ENCODE measurements at regions not wholly inside any gene's neighbourhood (a gene's known extent, or its start where the extent isn't known, plus 50 kb on each side); places are given as distances from the start of the nearest gene placed in this dataset.
A peak's percentile ranks its signal among the peaks of the same experiment; 100 is the strongest.

DNA sequence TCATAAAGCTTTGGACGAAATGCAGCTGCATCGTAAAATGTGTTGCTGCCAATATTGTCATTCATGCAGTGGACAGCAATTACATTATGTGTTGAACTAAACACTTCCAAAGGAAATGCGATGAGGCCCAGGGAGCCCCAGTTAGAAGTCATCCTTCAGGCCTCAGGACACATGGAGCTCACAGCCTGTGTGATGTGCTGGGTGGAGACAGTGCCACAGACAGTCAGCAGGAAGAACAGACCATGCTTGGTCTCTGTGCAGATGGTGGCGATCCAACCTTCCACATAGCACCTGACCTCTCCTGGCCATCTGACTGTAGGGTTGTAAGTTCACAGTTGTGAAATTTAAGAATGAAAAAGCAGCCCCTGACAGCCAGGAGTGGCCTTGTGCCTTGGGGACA is 118.3 kb upstream of the ALKAL2 start:
- TF ChIP-seq, protein P1, sequence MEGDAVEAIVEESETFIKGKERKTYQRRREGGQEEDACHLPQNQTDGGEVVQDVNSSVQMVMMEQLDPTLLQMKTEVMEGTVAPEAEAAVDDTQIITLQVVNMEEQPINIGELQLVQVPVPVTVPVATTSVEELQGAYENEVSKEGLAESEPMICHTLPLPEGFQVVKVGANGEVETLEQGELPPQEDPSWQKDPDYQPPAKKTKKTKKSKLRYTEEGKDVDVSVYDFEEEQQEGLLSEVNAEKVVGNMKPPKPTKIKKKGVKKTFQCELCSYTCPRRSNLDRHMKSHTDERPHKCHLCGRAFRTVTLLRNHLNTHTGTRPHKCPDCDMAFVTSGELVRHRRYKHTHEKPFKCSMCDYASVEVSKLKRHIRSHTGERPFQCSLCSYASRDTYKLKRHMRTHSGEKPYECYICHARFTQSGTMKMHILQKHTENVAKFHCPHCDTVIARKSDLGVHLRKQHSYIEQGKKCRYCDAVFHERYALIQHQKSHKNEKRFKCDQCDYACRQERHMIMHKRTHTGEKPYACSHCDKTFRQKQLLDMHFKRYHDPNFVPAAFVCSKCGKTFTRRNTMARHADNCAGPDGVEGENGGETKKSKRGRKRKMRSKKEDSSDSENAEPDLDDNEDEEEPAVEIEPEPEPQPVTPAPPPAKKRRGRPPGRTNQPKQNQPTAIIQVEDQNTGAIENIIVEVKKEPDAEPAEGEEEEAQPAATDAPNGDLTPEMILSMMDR (IDR thresholded peaks at IDR 0.05), result no peak
- Mint-ChIP-seq H3K4me3 (ENCODE audit: unreplicated experiment) (no peak overlapping the region), H3K9me3 (ENCODE audit: unreplicated experiment) (peaks cover 10% of the 10 kb centered on the region), H3K27me3 (ENCODE audit: unreplicated experiment) (peaks cover 4% of the 10 kb centered on the region), H3K27ac (ENCODE audit: unreplicated experiment) (no peak overlapping the region), H3K4me1 (ENCODE audit: unreplicated experiment) (peaks cover 6% of the 10 kb centered on the region), H3K36me3 (ENCODE audit: unreplicated experiment) (no peaks in the 10 kb centered on the region)
- DNase-seq (ENCODE audit: extremely low spot score, unreplicated experiment), result no peak

DNA sequence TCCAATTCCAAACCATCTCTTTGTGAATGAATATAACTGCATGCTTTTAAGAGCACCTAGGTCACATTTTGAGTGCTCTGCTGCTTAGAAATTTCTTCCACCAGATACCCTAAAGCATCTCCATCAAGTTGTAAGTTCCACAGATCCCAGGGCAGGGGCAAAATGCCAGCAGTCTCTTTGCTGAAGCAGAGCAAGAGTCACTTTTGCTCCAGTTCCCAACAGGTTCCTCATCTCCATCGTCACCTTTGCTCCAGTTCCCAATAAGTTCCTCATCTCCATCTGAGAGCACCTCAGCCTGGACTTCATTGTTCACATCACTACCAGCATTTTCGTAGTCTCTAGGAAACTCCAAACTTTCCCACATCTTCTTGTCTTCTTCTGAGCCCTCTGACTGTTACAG is 116.7 kb upstream of the ALKAL2 start:
- Mint-ChIP-seq H3K27ac (ENCODE audit: unreplicated experiment) (no peak overlapping the region), H3K36me3 (ENCODE audit: unreplicated experiment) (no peaks in the 10 kb centered on the region), H3K27me3 (ENCODE audit: unreplicated experiment) (peaks cover 2% of the 10 kb centered on the region), H3K4me1 (ENCODE audit: unreplicated experiment) (peaks cover 11% of the 10 kb centered on the region), H3K9me3 (ENCODE audit: unreplicated experiment) (peaks cover 8% of the 10 kb centered on the region), H3K4me3 (ENCODE audit: unreplicated experiment) (no peak overlapping the region)
- DNase-seq (ENCODE audit: extremely low spot score, unreplicated experiment), result peak; percentile 34
- TF ChIP-seq, protein P1 (IDR thresholded peaks at IDR 0.05), result no peak

DNA sequence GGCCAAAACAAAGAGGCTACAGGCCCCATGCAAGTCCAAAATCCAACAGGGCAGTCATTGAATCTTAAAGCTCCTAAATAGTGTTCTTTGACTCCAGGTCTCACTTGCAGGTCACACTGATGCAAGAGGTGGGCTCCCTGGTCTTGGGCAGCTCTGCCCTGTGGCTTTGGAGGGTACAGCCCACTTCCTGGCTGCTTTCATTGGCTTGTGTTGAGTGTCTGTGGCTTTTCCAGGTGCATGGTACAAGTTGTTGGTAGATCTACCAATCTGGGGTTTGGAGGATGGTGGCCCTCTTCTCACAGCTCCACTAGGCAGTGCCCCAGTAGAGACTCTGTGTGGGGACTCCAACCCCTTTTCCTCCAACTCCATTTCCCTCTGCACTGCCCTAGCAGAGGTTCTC is 115.8 kb upstream of the ALKAL2 start:
- peaks cover 8% of the 10 kb centered on the region for H3K9me3 Mint-ChIP-seq (ENCODE audit: unreplicated experiment)
- H3K4me3 Mint-ChIP-seq (ENCODE audit: unreplicated experiment), result no peak overlapping the region
- DNase-seq (ENCODE audit: extremely low spot score, unreplicated experiment), result no peak
- no peaks in the 10 kb centered on the region for H3K36me3 Mint-ChIP-seq (ENCODE audit: unreplicated experiment)
- TF ChIP-seq, protein P1 (IDR thresholded peaks at IDR 0.05), result no peak
- H3K27ac Mint-ChIP-seq (ENCODE audit: unreplicated experiment), result no peak overlapping the region
- peaks cover 11% of the 10 kb centered on the region for H3K4me1 Mint-ChIP-seq (ENCODE audit: unreplicated experiment)
- H3K27me3 Mint-ChIP-seq (ENCODE audit: unreplicated experiment), result peaks cover 2% of the 10 kb centered on the region

DNA sequence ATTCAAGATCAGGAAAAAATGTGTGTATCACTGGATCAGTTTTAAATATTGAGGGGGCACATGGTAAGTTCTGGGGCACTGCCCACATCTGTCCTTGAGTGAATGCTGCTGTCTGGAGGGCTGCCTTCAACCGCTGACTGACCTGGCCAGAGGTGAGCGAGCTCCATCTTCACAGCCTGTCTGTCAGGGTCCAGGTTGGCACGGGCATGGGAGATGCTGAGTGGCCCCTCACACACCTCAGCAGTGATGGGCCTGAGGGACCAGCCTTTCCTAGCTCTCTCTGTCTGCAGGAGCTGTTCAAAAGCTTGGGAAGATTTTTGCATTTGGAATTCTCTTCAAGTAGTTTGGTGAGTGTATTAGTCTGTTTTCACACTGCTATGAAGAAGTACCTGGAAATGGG is 114.8 kb upstream of the ALKAL2 start:
- no peaks in the 10 kb centered on the region for H3K36me3 Mint-ChIP-seq (ENCODE audit: unreplicated experiment)
- H3K27ac Mint-ChIP-seq (ENCODE audit: unreplicated experiment), result no peak overlapping the region
- TF ChIP-seq, protein P1 (IDR thresholded peaks at IDR 0.05), result no peak
- H3K4me3 Mint-ChIP-seq (ENCODE audit: unreplicated experiment), result no peak overlapping the region
- H3K27me3 Mint-ChIP-seq (ENCODE audit: unreplicated experiment), result no peaks in the 10 kb centered on the region
- H3K9me3 Mint-ChIP-seq (ENCODE audit: unreplicated experiment), result peaks cover 8% of the 10 kb centered on the region
- DNase-seq (ENCODE audit: extremely low spot score, unreplicated experiment), result peak; percentile 57
- H3K4me1 Mint-ChIP-seq (ENCODE audit: unreplicated experiment), result peaks cover 11% of the 10 kb centered on the region

DNA sequence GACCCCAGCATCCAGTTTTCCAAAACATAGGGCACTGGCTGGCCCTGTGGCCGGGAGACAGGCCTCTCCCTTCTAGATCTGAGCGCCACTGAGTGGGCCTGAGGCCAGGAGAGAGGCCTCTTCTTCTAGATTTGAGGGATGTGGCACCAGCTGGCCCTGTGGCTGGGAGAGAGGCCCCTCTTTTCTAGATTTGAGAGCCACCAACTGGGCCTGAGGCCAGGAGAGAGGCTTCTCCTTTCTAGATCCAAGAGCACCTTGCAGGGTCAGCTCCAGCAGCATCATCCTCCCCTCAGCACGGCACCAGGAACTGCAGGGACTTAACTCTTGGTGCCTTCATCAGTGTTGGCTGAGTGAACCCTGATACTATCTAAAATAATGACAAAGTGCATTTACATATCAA is 114.3 kb upstream of the ALKAL2 start:
- H3K27me3 Mint-ChIP-seq (ENCODE audit: unreplicated experiment), result no peaks in the 10 kb centered on the region
- TF ChIP-seq, protein P1 (IDR thresholded peaks at IDR 0.05), result no peak
- no peaks in the 10 kb centered on the region for H3K36me3 Mint-ChIP-seq (ENCODE audit: unreplicated experiment)
- H3K9me3 Mint-ChIP-seq (ENCODE audit: unreplicated experiment), result peaks cover 8% of the 10 kb centered on the region
- peaks cover 11% of the 10 kb centered on the region for H3K4me1 Mint-ChIP-seq (ENCODE audit: unreplicated experiment)
- peak; percentile 57 for DNase-seq (ENCODE audit: extremely low spot score, unreplicated experiment)
- H3K27ac Mint-ChIP-seq (ENCODE audit: unreplicated experiment), result no peak overlapping the region
- H3K4me3 Mint-ChIP-seq (ENCODE audit: unreplicated experiment), result no peak overlapping the region
